SK-N-SH (cell line): ENCODE measurements at regions not wholly inside any gene's neighbourhood (a gene's known extent, or its start where the extent isn't known, plus 50 kb on each side); places are given as distances from the start of the nearest gene placed in this dataset.

Experiments used
- CTCF ChIA-PET: fragments of 300-600, 350-600 bp; formaldehyde crosslinking; extraction: SDS; loops from one replicate; lab custom pipeline; 2021; lab: Yijun Ruan, JAX
- POLR2A ChIA-PET: fragments of 350-600 bp; sonication (Branson Sonifier 250); formaldehyde crosslinking; extraction: SDS; loops from one replicate; lab custom pipeline; 2020; ENCODE audit warnings: antibody characterized with exemption, inconsistent platforms; lab: Yijun Ruan, JAX
- DNase-seq: peaks from one replicate; pipeline ENCODE4 v3.0.0; 2012
- H2AFZ ChIP-seq: fragments of 200-600 bp; sonication (generic); 2 replicates; pipeline ENCODE4 v1.8.1; 2016; ENCODE audit warnings: antibody characterized with exemption, mild to moderate bottlenecking, low read depth
- H3F3A ChIP-seq: fragments of 200-600 bp; sonication (generic); replicated peaks from 2 replicates; pipeline ENCODE3; 2016; ENCODE audit warnings: antibody characterized with exemption, mild to moderate bottlenecking; ENCODE audit not compliant: insufficient read depth
- H3K27ac ChIP-seq, 2 experiments: fragments of 200-500 bp in 1 of 2; fragments of 200-600 bp in 1 of 2; sonication (Bioruptor generic) in 1 of 2; sonication (generic), shearing (Covaris generic) in 1 of 2; 2 replicates each; pipeline versions ENCODE4 v1.5.1 to v1.6.1; 2014 to 2016; ENCODE audit warnings: low read depth in 2 of 2, inconsistent platforms in 1 of 2, low read length in 1 of 2, mild to moderate bottlenecking in 1 of 2, mixed read lengths in 1 of 2
- H3K27me3 ChIP-seq: fragments of 200-600 bp; sonication (generic), shearing (Covaris generic); 2 replicates; pipeline ENCODE4 v1.6.1; 2016; ENCODE audit warnings: mixed run types; ENCODE audit not compliant: insufficient read depth
- H3K36me3 ChIP-seq, 2 experiments: fragments of 200-500 bp in 1 of 2; fragments of 200-600 bp in 1 of 2; sonication (Bioruptor generic) in 1 of 2; sonication (generic) in 1 of 2; replicated peaks in 1 of 2; 2 replicates each; pipeline versions ENCODE3 to v1.5.1; 2014 to 2016; ENCODE audit warnings: low read length in 1 of 2, mild to moderate bottlenecking in 1 of 2; ENCODE audit not compliant: insufficient read depth in 2 of 2, control insufficient read depth in 1 of 2
- H3K4me1 ChIP-seq, 2 experiments: fragments of 200-500 bp in 1 of 2; fragments of 200-600 bp in 1 of 2; sonication (Bioruptor generic) in 1 of 2; sonication (generic), shearing (Covaris generic) in 1 of 2; 2 replicates each; pipeline versions ENCODE4 v1.5.1 to v1.6.1; 2014 to 2016; ENCODE audit warnings: low read depth in 1 of 2, low read length in 1 of 2, mixed run types in 1 of 2; ENCODE audit not compliant: insufficient read depth in 2 of 2, control insufficient read depth in 1 of 2
- H3K4me2 ChIP-seq: fragments of 200-600 bp; sonication (generic), shearing (Covaris generic); 2 replicates; pipeline ENCODE4 v1.6.1; 2017; ENCODE audit warnings: mixed run types
- H3K4me3 ChIP-seq, 2 experiments: fragments of 200-500 bp in 1 of 2; fragments of 200-600 bp in 1 of 2; sonication (Bioruptor generic) in 1 of 2; sonication (generic), shearing (Covaris generic) in 1 of 2; 2 replicates each; pipeline versions ENCODE4 v1.5.1 to v1.8.1; 2014 to 2016; ENCODE audit warnings: low read depth in 2 of 2, inconsistent platforms in 1 of 2, low read length in 1 of 2, mild to moderate bottlenecking in 1 of 2, mixed read lengths in 1 of 2, moderate library complexity in 1 of 2
- H3K79me2 ChIP-seq: fragments of 200-600 bp; sonication (generic); 2 replicates; pipeline ENCODE4 v1.8.1; 2017; ENCODE audit warnings: mild to moderate bottlenecking; ENCODE audit not compliant: insufficient read depth
- H3K9ac ChIP-seq: fragments of 200-600 bp; sonication (generic); 2 replicates; pipeline ENCODE4 v1.6.1; 2017; ENCODE audit warnings: mixed run types
- H3K9me2 ChIP-seq: fragments of 200-600 bp; sonication (generic); 2 replicates; pipeline ENCODE4 v1.6.1; 2017; ENCODE audit warnings: mixed run types
- H3K9me3 ChIP-seq: fragments of 200-600 bp; sonication (generic); 2 replicates; pipeline ENCODE4 v1.6.1; 2017; ENCODE audit warnings: mixed run types, mild to moderate bottlenecking, moderate library complexity
- H4K20me1 ChIP-seq: fragments of 200-600 bp; sonication (generic); 2 replicates; pipeline ENCODE4 v1.6.1; 2017; ENCODE audit warnings: mild to moderate bottlenecking, mixed run types; ENCODE audit not compliant: insufficient read depth
- ELF1 ChIP-seq: IDR thresholded peaks from 2 replicates; pipeline ENCODE4 v1.4.0; 2012
- EP300 ChIP-seq, 2 experiments: IDR thresholded peaks; 2 replicates each; pipeline versions ENCODE4 v1.4.0 to v1.6.1; 2012; ENCODE audit warnings: borderline replicate concordance in 1 of 2, low read depth in 1 of 2, low read length in 1 of 2
- EZH2phosphoT487 ChIP-seq: fragments of 200-600 bp; sonication (generic); IDR thresholded peaks from 2 replicates; pipeline ENCODE4 v1.6.1; 2017; ENCODE audit warnings: low read depth, mixed run types, mild to moderate bottlenecking, antibody characterized with exemption, moderate library complexity, borderline replicate concordance
- FOXJ3 ChIP-seq: sonication (generic); formaldehyde crosslinking; IDR thresholded peaks from 2 replicates; pipeline ENCODE4 v1.5.1; 2020; ENCODE audit warnings: mild to moderate bottlenecking, missing genetic modification reagents
- FOXM1 ChIP-seq: IDR thresholded peaks from 2 replicates; pipeline ENCODE4 v1.4.0; 2012; ENCODE audit warnings: low read depth, mild to moderate bottlenecking
- MXI1 ChIP-seq: IDR thresholded peaks from 2 replicates; pipeline ENCODE4 v1.6.1; 2012; ENCODE audit warnings: mild to moderate bottlenecking, low read depth, low read length, improper control_type of control experiment
- POLR2AphosphoS5 ChIP-seq: IDR thresholded peaks from 2 replicates; pipeline ENCODE4 v1.6.1; 2012; ENCODE audit warnings: low read depth, low read length
- RCOR1 ChIP-seq: fragments of 150-350 bp; IDR thresholded peaks from 2 replicates; pipeline ENCODE4 v1.6.1; 2017; ENCODE audit warnings: antibody characterized with exemption, low read length
- RFX5 ChIP-seq: IDR thresholded peaks from 2 replicates; pipeline ENCODE4 v1.6.1; 2012; ENCODE audit warnings: mild to moderate bottlenecking, improper control_type of control experiment, low read length
- SIN3A ChIP-seq: IDR thresholded peaks from 2 replicates; pipeline ENCODE4 v1.6.1; 2012; ENCODE audit warnings: low read depth, mild to moderate bottlenecking, low read length, moderate library complexity, borderline replicate concordance
- TCF12 ChIP-seq: IDR thresholded peaks from 2 replicates; pipeline ENCODE4 v1.4.0; 2012
- YY1 ChIP-seq: IDR thresholded peaks from 2 replicates; pipeline ENCODE4 v1.4.0; 2012; ENCODE audit warnings: low read depth, mild to moderate bottlenecking
- WGBS: methylation state at CpG from one replicate; pipeline ENCODE4 v1.1.6; 2017; ENCODE audit warnings: low lambda C conversion rate; 5-methylcytosine and 5-hydroxymethylcytosine counted together
- TF ChIP-seq, protein P1 (sequence below): IDR thresholded peaks from 2 replicates; pipeline ENCODE4; 2012
- TF ChIP-seq, protein P2 (sequence below): fragments of 150-350 bp; IDR thresholded peaks from 2 replicates; pipeline ENCODE4 v1.6.1; 2016; ENCODE audit warnings: mild to moderate bottlenecking, low read depth, low read length

DNA sequence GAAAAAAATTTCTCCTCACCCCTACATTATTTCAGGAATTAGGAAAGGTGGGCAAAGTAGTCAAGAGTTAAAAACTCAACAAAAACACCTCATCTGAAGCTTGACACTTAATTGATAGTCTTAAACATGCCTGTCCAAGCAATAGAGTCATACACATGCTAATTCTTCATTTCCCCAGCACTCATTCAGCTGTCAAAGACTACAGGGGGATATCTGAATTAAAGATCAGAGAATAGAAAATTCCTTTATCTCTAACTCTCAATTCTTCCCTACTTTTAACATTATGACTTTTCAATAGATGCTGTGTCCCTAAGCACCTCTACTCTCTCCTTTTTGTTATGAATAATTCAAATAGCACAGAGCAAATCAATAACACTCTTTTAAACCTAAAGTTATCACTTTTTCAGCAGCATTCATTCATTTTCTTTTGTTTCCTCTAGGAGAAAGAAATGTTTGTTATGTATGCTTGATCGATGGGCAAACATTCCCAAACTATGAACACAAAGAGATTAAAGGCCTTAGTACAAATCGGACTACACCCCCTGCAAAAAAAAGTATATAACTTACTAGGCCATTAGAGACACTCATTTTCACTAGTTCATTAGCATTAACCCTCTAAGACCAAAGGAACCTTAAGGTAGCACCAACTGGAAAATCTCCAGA, 94.9 kb upstream of the SPTLC3 start (continued):
- TF ChIP-seq MXI1 (no peak), POLR2AphosphoS5 (no peak)

DNA sequence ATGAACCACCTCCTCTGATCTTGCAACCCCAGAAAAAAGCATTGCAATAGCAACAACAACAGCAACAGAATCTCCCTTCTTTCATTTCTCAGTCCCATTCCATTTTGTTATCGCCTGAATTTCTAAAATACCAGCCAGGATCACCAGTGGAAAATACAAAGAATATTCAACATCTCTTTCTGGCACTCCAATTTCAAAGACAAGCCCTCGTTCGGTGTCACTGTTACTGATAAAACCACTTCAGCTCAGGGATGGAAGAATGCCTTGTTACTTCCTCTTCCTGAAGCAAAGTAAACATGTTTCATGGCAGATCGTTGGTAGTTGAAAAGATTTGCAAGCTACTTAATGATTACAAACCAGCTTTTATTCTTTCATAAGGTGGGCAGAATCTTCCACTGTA, 94.0 kb upstream of the SPTLC3 start:
- Histone ChIP-seq H4K20me1 (no peaks in the 10 kb centered on the region), H3K4me2 (no peak overlapping the region), H3K9me3 (no peaks in the 10 kb centered on the region), H3K36me3 (no peaks in the 10 kb centered on the region), H3K9me2 (no peaks in the 10 kb centered on the region), H2AFZ (no peak overlapping the region), H3K27ac (no peak overlapping the region), H3K4me3 (no peak overlapping the region), H3K27me3 (no peaks in the 10 kb centered on the region), H3K9ac (no peak overlapping the region), H3K4me1 (no peaks in the 10 kb centered on the region; a peak in 1 of 4 replicates), H3F3A (no peaks in the 10 kb centered on the region), H3K79me2 (no peaks in the 10 kb centered on the region)
- ChIA-PET POLR2A (no interaction called here), CTCF (interaction anchor here (6.0 kb wide), 1 partner anchor 12 kb away, joined by 32 read pairs; no protein-coding TSS in a partner anchor)
- TF ChIP-seq SIN3A (no peak), TCF12 (no peak), ELF1 (no peak), EP300 (IDR thresholded peaks at IDR 0.05; ENCODE audit: borderline replicate concordance in 1 of 2, low read depth in 1 of 2, low read length in 1 of 2) (no peak), YY1 (no peak), EZH2phosphoT487 (no peak)
- no peak for DNase-seq
- WGBS = 21% methylated on average over 4 of the region's 4 CpGs

DNA sequence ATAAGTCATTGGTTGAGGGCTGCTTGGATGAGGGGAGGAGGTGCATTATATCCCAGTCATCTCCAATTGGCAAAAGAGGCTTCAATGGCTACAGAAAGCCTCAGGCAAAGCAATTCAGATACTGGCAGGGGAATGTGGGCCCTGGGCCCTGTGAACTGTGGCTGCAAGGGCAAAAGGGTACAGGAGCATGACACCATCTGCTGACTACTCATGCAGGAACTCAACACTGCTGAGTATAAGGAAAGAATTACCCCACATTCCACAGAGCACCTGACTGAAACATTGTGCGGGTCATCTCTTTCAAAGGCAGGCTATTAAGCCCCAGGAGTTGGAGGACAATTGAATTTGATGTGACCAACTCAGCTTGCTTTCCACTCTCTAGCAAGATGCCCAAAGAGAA, 92.1 kb upstream of the SPTLC3 start:
- no peak overlapping the region for H3K27ac ChIP-seq
- H3K4me2 ChIP-seq = no peak overlapping the region
- H3K36me3 ChIP-seq = no peaks in the 10 kb centered on the region
- H3K79me2 ChIP-seq = no peaks in the 10 kb centered on the region
- H2AFZ ChIP-seq = no peak overlapping the region
- 50% methylated on average over 1 of the region's 1 CpG for WGBS
- H3K9me2 ChIP-seq = no peaks in the 10 kb centered on the region
- CTCF ChIA-PET = interaction anchor here (0.9 to 6.0 kb wide), 2 partner anchors 10 to 191 kb away, joined by 3 to 32 read pairs; no protein-coding TSS in a partner anchor
- no peaks in the 10 kb centered on the region; a peak in 1 of 4 replicates for H3K4me1 ChIP-seq
- no peak overlapping the region for H3K4me3 ChIP-seq
- no peak overlapping the region for H3K9ac ChIP-seq
- H3K27me3 ChIP-seq = no peaks in the 10 kb centered on the region
- H3F3A ChIP-seq = no peaks in the 10 kb centered on the region
- no peaks in the 10 kb centered on the region for H4K20me1 ChIP-seq
- no peak for DNase-seq
- POLR2A ChIA-PET = no interaction called here
- H3K9me3 ChIP-seq = no peaks in the 10 kb centered on the region
- TF ChIP-seq, protein P1, sequence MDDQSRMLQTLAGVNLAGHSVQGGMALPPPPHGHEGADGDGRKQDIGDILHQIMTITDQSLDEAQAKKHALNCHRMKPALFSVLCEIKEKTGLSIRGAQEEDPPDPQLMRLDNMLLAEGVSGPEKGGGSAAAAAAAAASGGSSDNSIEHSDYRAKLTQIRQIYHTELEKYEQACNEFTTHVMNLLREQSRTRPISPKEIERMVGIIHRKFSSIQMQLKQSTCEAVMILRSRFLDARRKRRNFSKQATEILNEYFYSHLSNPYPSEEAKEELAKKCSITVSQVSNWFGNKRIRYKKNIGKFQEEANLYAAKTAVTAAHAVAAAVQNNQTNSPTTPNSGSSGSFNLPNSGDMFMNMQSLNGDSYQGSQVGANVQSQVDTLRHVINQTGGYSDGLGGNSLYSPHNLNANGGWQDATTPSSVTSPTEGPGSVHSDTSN = no peak
- TF ChIP-seq FOXJ3 = no peak
- TF ChIP-seq FOXM1 = no peak
- TF ChIP-seq, protein P2, sequence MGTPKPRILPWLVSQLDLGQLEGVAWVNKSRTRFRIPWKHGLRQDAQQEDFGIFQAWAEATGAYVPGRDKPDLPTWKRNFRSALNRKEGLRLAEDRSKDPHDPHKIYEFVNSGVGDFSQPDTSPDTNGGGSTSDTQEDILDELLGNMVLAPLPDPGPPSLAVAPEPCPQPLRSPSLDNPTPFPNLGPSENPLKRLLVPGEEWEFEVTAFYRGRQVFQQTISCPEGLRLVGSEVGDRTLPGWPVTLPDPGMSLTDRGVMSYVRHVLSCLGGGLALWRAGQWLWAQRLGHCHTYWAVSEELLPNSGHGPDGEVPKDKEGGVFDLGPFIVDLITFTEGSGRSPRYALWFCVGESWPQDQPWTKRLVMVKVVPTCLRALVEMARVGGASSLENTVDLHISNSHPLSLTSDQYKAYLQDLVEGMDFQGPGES = no peak
- no peak for TF ChIP-seq RFX5
- TF ChIP-seq RCOR1 = no peak
- TF ChIP-seq, all 33 proteins: peak for 0
